Hepatocyte (in vitro differentiated cells): ENCODE measurements at regions not wholly inside any gene's neighbourhood (a gene's known extent, or its start where the extent isn't known, plus 50 kb on each side); places are given as distances from the start of the nearest gene placed in this dataset.

Experiments used
- DNase-seq: peaks from one replicate; pipeline ENCODE4 v3.0.0-alpha.2; 2016; ENCODE audit warnings: low spot score
- H2AFZ ChIP-seq: fragments of 200-600 bp; sonication (generic); 2 replicates; pipeline ENCODE4 v1.6.0; 2016; ENCODE audit warnings: antibody characterized with exemption, mild to moderate bottlenecking
- H3K27ac ChIP-seq: fragments of 200-600 bp; sonication (generic); 2 replicates; pipeline ENCODE4 v1.5.1; 2016; ENCODE audit warnings: mild to moderate bottlenecking
- H3K27me3 ChIP-seq: fragments of 200-600 bp; sonication (generic); 2 replicates; pipeline ENCODE4 v1.6.1; 2016
- H3K36me3 ChIP-seq: fragments of 200-600 bp; sonication (generic); replicated peaks from 2 replicates; pipeline ENCODE4 v1.5.1; 2016; ENCODE audit warnings: low read depth; ENCODE audit not compliant: insufficient read depth
- H3K4me1 ChIP-seq: fragments of 200-600 bp; sonication (generic); 2 replicates; pipeline ENCODE4 v1.5.1; 2016; ENCODE audit warnings: mild to moderate bottlenecking, moderate library complexity; ENCODE audit not compliant: insufficient read depth
- H3K4me2 ChIP-seq: fragments of 200-600 bp; sonication (generic); 2 replicates; pipeline ENCODE4 v1.6.0; 2016
- H3K4me3 ChIP-seq: fragments of 200-600 bp; sonication (generic); 2 replicates; pipeline ENCODE4 v1.5.1; 2016; ENCODE audit warnings: mild to moderate bottlenecking
- H3K79me2 ChIP-seq: fragments of 200-600 bp; sonication (generic); 2 replicates; pipeline ENCODE4 v1.6.0; 2017; ENCODE audit warnings: mild to moderate bottlenecking
- H3K9me2 ChIP-seq: fragments of 200-600 bp; sonication (generic); replicated peaks from 2 replicates; pipeline ENCODE4 v1.6.0; 2017; ENCODE audit warnings: mild to moderate bottlenecking; ENCODE audit not compliant: insufficient read depth
- H3K9me3 ChIP-seq: fragments of 200-600 bp; sonication (generic); 2 replicates; pipeline ENCODE4 v1.5.1; 2016; ENCODE audit warnings: low read depth, mild to moderate bottlenecking
- H4K20me1 ChIP-seq: fragments of 200-600 bp; sonication (generic); 2 replicates; pipeline ENCODE4 v1.6.0; 2016; ENCODE audit warnings: mild to moderate bottlenecking; ENCODE audit not compliant: insufficient read depth, poor library complexity, severe bottlenecking
- CTCF ChIP-seq: fragments of 200-600 bp; sonication (generic); IDR thresholded peaks from 2 replicates; pipeline ENCODE4 v1.5.1; 2016; ENCODE audit warnings: antibody characterized with exemption, mild to moderate bottlenecking; ENCODE audit not compliant: poor library complexity
- EZH2 ChIP-seq: fragments of 200-600 bp; sonication (generic); IDR thresholded peaks from 2 replicates; pipeline ENCODE4 v1.6.1; 2016; ENCODE audit warnings: antibody characterized with exemption, mild to moderate bottlenecking, borderline replicate concordance
- EZH2phosphoT487 ChIP-seq: fragments of 200-600 bp; sonication (generic); IDR thresholded peaks from one replicate; pipeline ENCODE4 v1.6.1; 2018; ENCODE audit warnings: antibody characterized with exemption, mild to moderate bottlenecking, low read depth, moderate library complexity; ENCODE audit not compliant: unreplicated experiment, severe bottlenecking
- WGBS: methylation state at CpG from one replicate; pipeline ENCODE4 v1.1.6; 2016; ENCODE audit warnings: low lambda C conversion rate; ENCODE audit errors: missing lambda C conversion rate; 5-methylcytosine and 5-hydroxymethylcytosine counted together

GRCh38 chrX:485368-485767, 98.7 kb upstream of the PPP2R3B start:
- Histone ChIP-seq H3K27me3 (no peaks in the 10 kb centered on the region), H3K27ac (no peak overlapping the region), H2AFZ (no peak overlapping the region), H3K9me3 (no peaks in the 10 kb centered on the region), H3K36me3 (no peaks in the 10 kb centered on the region), H3K9me2 (no peaks in the 10 kb centered on the region), H3K4me3 (no peak overlapping the region), H3K4me2 (no peak overlapping the region), H4K20me1 (no peaks in the 10 kb centered on the region), H3K79me2 (no peaks in the 10 kb centered on the region), H3K4me1 (no peaks in the 10 kb centered on the region)
- DNase-seq, result no peak
- no peak for TF ChIP-seq EZH2
- TF ChIP-seq EZH2phosphoT487, result no peak
- TF ChIP-seq CTCF, result no peak
- WGBS, result 93% methylated on average over 13 of the region's 13 CpGs

- no peaks in the 10 kb centered on the region for H3K36me3 ChIP-seq
- no peak overlapping the region for H2AFZ ChIP-seq
- no peaks in the 10 kb centered on the region for H3K9me2 ChIP-seq
- no peaks in the 10 kb centered on the region for H3K27me3 ChIP-seq
- H3K79me2 ChIP-seq, result no peaks in the 10 kb centered on the region
- no peak overlapping the region for H3K4me2 ChIP-seq
- no peak overlapping the region for H3K4me3 ChIP-seq
- no peaks in the 10 kb centered on the region for H3K9me3 ChIP-seq
- WGBS, result 94% methylated on average over 4 of the region's 4 CpGs
- no peak for TF ChIP-seq EZH2phosphoT487
- TF ChIP-seq CTCF, result no peak
- TF ChIP-seq EZH2, result no peak
- H3K27ac ChIP-seq, result no peak overlapping the region
- no peak for DNase-seq
- no peaks in the 10 kb centered on the region for H3K4me1 ChIP-seq
- no peaks in the 10 kb centered on the region for H4K20me1 ChIP-seq
Observed at GRCh38 chrX:486325-486724, 99.6 kb upstream of the PPP2R3B start.

- no peaks in the 10 kb centered on the region for H3K4me1 ChIP-seq
- no peaks in the 10 kb centered on the region for H3K27me3 ChIP-seq
- no peak overlapping the region for H2AFZ ChIP-seq
- H4K20me1 ChIP-seq, result no peaks in the 10 kb centered on the region
- no peak overlapping the region for H3K4me2 ChIP-seq
- TF ChIP-seq CTCF (no peak), EZH2 (no peak), EZH2phosphoT487 (no peak)
- no peak overlapping the region for H3K27ac ChIP-seq
- no CpG with 5 or more reads among the region's 1 CpG for WGBS
- H3K4me3 ChIP-seq, result no peak overlapping the region
- no peaks in the 10 kb centered on the region for H3K9me2 ChIP-seq
- no peak for DNase-seq
- no peaks in the 10 kb centered on the region for H3K36me3 ChIP-seq
- no peaks in the 10 kb centered on the region for H3K79me2 ChIP-seq
- no peaks in the 10 kb centered on the region for H3K9me3 ChIP-seq
Observed at GRCh38 chrX:487836-488235, 101.1 kb upstream of the PPP2R3B start.

GRCh38 chrX:489820-490219, 103.1 kb upstream of the PPP2R3B start:
- no peak overlapping the region for H3K4me3 ChIP-seq
- H3K36me3 ChIP-seq, result no peaks in the 10 kb centered on the region
- no peaks in the 10 kb centered on the region for H4K20me1 ChIP-seq
- no peaks in the 10 kb centered on the region for H3K27me3 ChIP-seq
- H3K79me2 ChIP-seq, result no peaks in the 10 kb centered on the region
- no peak for DNase-seq
- H2AFZ ChIP-seq, result no peak overlapping the region
- no peaks in the 10 kb centered on the region for H3K9me2 ChIP-seq
- no peaks in the 10 kb centered on the region for H3K9me3 ChIP-seq
- no peaks in the 10 kb centered on the region for H3K4me1 ChIP-seq
- no peak overlapping the region for H3K4me2 ChIP-seq
- TF ChIP-seq EZH2phosphoT487 (no peak), EZH2 (no peak), CTCF (no peak)
- H3K27ac ChIP-seq, result no peak overlapping the region
- 93% methylated on average over 12 of the region's 12 CpGs for WGBS
